A673 (cell line): ENCODE measurements at regions not wholly inside any gene's neighbourhood (a gene's known extent, or its start where the extent isn't known, plus 50 kb on each side); places are given as distances from the start of the nearest gene placed in this dataset.

ENCODE experiments used
- EZH2 ChIP-seq: fragments of 200-600 bp; sonication (generic); IDR thresholded peaks from 2 replicates; pipeline ENCODE4 v1.6.1; 2017; ENCODE audit warnings: borderline replicate concordance, low read depth, mild to moderate bottlenecking, mixed read lengths, antibody characterized with exemption, low read length; ENCODE audit not compliant: poor library complexity, severe bottlenecking
- TF ChIP-seq, protein P1 (sequence below): fragments of 300-800, 200-600 bp; sonication (generic); conservative IDR thresholded peaks from 2 replicates; pipeline ENCODE4 v1.5.1; 2017; ENCODE audit warnings: low read depth, mild to moderate bottlenecking, antibody characterized with exemption, low read length, moderate library complexity, mixed read lengths

DNA sequence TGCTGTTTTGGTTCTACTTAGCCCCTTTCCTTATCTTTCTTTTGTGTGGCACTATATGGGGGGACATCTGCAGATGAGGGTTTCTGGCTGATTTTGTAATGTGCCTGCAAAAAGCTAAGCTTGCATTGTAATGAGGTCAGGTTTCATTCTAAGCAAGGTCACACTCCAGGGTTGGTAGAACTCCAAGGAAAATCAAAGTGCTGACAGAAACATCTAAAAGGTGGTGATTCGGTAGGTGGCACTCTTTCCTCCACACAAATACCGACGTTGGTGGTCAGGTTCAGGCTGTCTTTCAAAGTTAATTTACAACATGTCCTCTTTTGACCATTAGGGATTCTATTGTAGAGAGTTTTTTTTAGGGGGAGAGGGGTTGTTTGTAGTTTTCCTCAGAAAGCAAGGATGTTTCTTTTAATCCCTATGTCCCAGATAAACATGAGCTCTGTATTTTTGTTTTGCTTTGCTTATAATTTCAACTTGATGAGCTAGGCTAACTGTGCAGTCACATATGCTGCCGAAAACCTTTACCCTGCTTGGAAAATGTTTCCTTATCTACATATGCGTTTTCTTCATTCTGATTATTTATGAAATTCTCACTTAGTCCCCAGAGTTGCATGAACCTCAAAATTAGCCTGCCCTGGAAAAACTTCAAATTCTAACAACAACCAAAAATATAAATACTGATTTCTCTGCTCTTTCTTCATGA is 434.2 kb downstream of the PPARGC1A start:
- TF ChIP-seq, protein P1, sequence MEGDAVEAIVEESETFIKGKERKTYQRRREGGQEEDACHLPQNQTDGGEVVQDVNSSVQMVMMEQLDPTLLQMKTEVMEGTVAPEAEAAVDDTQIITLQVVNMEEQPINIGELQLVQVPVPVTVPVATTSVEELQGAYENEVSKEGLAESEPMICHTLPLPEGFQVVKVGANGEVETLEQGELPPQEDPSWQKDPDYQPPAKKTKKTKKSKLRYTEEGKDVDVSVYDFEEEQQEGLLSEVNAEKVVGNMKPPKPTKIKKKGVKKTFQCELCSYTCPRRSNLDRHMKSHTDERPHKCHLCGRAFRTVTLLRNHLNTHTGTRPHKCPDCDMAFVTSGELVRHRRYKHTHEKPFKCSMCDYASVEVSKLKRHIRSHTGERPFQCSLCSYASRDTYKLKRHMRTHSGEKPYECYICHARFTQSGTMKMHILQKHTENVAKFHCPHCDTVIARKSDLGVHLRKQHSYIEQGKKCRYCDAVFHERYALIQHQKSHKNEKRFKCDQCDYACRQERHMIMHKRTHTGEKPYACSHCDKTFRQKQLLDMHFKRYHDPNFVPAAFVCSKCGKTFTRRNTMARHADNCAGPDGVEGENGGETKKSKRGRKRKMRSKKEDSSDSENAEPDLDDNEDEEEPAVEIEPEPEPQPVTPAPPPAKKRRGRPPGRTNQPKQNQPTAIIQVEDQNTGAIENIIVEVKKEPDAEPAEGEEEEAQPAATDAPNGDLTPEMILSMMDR, result no peak
- no peak for TF ChIP-seq EZH2
